ENCODE measurements at regions not wholly inside any gene's neighbourhood (a gene's known extent, or its start where the extent isn't known, plus 50 kb on each side); places are given as distances from the start of the nearest gene placed in this dataset.

DNA sequence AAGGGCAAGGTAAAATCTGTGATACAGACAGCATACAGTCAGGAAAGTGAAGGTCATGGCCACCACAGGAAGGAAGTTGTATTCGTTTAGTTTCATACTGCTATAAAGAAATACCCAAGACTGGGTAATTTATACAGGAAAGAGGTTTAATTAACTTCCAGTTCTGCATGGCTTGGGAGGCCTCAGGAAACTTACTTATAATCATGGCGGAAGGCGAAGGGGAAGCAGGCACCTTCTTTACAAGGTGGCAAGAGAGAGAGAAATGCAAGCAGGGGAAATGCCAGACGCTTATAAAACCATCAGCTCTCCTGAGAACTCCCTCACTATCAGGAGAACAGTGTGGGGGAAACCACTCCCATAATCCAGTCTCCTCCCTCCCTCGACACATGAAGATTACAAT is 353.7 kb upstream of the SEMA6D start:
- DNase-seq (ENCODE audit: low read depth, low spot score), result no peak

DNA sequence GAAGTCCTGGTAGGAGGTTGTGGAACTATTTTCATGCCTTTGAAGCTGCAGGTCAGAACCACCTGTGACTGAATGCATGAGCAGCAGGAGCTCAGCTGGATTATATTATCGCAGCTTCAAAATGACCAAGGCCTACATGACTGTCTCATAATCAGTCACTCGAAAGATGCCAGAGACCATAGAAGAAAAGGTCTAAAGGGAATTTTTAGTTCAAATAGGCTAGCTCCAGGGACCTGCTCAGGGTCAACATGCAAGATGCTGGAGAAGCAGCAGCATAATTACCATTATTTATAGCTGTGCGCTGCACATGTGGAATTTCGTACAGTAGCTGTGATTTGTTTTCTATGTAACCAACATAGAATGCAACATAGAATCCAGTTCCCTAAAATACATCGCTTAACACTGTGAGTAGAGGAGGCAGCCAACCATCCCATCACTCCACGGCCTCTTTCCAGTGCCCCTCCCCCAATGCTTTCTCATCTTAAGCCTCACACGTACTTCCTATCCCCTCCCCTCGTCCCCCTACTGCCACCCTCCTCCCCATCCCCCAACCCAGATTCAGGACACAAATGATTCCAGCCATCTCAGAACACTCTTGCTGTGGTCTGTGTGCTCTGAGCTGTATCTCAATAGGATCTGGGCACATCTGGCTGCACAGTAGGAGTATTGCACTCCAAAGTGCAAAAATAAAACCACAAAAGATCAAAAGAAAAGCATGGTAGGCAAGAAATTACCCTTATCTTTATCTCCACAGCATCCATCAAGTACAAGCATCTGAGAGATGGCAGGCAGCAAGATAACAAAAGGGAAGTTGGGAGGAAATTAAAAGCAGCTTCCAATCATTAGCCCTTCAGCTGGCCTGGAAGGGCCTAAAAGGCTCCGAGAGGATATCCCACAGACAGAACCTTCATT is 352.8 kb upstream of the SEMA6D start:
- DNase-seq (ENCODE audit: low read depth, low spot score), result no peak

DNA sequence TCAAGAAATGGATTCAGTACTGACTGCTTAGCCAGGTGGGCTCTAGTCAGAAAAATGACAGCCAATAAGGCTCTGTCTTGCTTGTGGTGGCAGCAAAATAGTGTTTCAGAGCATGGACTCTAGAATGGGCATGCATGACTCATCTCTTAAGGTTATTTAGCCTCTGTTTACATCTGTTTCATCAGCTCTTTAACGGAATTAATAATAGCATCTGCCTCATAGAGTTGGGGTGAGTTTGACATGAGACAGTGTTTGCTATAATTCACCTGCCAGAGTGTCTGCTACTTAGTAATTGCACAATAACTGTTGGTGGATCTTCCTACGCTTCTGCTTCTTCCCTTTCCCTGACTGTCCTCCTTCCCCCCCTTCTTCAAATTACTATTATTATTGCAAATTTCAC is 350.4 kb upstream of the SEMA6D start:
- DNase-seq (ENCODE audit: low read depth, low spot score), result no peak

DNA sequence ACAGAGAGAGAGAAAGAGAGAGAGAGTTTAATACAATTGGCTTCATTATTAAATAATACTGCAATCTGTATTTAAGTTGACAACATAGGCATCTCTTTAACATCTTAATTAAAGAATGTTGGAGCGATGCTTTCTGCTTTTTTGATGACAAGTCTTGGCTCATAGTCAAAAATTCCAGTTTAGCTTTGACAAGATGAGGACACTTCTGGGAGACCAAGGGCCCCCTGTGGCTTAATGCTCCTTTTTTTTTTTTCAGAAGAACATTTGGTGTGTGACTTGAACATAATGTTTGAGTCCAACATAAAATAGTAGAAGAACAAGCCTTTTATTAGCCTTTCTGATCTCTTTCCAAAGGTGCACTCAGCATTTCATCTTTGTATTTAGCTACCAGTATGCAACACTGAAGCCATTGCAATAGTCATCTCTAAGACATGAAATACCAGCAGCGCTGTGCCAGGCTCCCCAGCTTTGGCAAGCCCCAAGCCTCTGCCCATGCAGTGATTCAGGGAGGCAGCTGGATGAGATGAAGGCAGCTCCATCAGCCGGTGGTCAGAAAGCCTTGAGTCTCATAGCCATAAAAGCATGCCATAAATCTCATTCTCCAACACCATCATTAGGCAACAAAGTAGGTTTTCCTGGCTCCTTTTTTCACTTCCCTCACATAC is 349.4 kb upstream of the SEMA6D start:
- DNase-seq (ENCODE audit: low read depth, low spot score), result no peak

DNA sequence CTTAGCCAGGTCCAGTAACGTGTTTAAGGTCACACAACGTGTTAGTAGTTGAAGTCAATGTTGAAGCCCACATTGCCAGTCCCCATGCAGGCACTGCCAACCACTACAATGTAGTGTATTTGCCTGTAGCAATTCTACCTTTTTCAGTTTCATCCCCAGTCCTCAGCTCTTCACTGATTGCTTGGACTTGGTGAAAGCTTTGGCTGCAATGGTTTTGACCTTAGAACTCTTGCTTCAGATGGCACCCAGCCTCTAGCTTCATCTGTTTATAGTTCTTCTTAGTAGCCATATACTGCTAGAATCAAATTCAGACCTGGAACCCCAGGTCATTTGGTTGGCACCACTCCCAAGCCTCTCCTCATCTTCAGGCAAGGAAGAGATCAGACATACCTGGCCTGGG is 345.4 kb upstream of the SEMA6D start:
- DNase-seq (ENCODE audit: low read depth, low spot score), result no peak

DNA sequence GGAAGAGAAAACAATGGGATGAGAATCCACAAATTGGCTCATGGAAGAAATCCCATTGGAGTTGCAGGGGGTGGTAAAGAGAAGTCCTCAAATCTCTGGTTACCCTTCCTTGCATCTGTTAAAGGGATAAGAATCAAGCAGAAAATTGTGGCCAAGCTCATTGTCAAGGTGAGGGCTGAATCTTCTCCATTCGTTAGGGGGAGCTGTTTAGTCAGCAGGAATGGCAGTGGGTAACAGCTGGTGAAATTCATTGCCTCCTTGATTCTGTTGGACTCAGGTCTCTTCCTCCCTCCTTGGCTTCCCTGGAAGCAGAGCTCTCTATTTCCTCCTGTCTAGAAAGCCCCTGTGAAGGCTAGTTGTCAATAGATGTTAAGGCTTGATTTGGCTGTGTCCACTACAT is 343.1 kb upstream of the SEMA6D start:
- no peak for DNase-seq (ENCODE audit: low read depth, low spot score)

DNA sequence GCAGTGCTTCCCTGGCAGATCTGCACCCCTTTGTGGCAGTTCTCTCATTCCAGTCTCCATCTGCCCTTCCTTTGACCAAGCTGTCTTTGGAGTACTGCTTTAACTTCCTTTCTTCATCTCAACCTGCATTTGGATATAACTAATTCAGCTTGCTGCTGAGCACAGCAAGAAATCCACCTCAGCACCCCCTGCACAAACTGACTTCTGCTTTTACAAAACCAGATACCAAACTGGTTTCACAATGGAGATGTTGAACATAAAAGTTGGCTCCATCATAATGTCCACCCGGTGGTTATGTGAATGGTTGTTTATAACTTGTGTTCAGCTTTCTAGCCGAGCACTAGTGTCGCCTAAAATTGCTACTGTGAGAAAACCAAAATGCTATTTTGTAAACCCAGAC is 341.1 kb upstream of the SEMA6D start:
- no peak for DNase-seq (ENCODE audit: low read depth, low spot score)

DNA sequence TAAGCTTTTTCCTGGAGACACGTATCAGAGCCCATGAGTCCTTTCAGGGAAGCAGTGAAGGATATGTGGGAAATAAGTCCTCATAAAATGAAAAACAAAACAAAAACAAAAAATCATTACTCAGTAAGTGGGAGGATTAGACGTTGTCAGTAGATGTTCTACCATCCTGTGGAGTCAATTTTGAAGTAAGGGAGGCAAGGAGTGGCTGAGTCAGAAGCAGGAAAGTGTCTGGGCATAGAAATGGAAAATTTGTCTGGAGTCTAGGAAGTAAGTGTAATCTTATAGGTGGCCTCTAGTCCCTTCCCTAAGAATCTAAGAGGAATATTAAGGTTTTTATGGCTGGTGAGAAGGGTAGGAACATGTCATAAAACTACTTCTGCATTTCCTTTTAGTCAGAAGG is 339.8 kb upstream of the SEMA6D start:
- DNase-seq (ENCODE audit: low read depth, low spot score), result no peak

DNA sequence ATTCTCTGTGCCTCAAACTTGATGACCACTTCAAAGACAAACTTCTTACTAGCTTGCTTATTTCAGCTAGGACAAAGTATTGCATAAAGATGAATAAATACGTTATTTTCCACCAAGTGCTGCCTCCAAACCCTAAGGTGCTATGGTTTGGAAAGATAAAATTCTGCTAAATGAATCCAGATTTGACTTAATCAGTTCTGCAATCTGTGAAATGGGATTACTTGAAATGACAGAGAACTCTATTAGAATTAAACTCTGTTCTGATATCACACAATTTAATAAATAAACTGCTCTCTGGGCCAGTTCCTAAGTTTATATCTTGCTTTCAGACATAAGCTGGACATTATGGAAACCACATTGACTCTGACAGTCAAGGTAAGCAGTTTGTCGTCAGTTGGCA is 338.8 kb upstream of the SEMA6D start:
- DNase-seq (ENCODE audit: low read depth, low spot score), result no peak

DNA sequence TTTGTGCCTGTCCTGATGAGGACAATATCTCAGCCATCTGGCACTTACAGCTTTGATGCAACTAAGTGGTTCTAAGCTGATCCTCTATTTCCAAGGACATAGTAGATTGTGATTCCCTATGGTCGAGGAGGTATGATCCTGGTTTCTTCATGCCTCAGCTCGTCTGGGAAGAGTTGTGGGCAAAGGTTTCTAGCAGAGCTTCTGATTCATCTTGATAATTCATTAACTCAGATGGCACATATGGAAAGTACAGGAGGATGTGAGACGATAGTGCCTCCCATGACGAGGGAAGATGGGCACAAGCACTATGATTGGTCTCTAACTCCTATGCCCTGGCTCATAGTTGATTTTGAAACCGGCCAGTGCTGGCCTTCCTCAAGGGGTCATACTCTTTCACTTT is 334.2 kb upstream of the SEMA6D start:
- DNase-seq (ENCODE audit: low read depth, low spot score), result no peak

DNA sequence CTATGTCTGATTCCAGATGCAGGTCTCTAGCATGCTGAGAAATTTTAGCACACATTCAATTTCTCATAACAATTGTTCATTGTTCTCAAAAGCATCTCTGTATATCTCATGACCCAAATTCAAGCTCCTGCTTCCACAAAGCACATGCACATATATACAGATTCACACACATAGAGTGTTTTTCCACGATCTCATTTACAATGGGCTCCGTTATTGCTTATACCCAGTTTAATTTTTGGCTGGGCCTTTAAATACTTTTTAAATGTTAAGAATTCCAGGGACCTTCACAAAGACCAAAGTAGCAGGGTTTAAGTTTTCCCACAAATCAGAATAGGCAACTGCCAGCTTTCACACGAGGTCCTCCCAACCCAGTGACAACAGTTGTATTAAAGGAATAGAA is 333.5 kb upstream of the SEMA6D start:
- no peak for DNase-seq (ENCODE audit: low read depth, low spot score)

DNA sequence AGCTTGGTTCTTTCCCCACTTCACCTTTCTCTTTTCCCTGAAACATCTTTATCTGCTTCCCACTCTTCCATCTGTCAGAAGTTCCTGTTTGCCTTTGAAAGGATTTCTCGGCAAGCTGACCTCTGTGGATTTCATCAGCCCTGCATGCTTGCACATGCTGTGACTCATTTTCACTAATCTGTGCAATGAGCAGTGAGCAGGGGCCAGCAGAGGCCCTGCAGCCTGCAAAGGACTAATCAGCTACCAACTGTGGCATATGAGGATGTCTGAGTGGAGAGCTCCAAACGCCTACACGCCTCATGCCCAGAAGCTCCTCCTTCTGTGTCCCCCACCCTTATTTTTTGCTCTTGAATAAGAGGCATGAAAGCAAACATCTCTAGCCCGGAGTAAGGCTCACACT is 333.0 kb upstream of the SEMA6D start:
- peak; percentile 38 for DNase-seq (ENCODE audit: low read depth, low spot score)

DNA sequence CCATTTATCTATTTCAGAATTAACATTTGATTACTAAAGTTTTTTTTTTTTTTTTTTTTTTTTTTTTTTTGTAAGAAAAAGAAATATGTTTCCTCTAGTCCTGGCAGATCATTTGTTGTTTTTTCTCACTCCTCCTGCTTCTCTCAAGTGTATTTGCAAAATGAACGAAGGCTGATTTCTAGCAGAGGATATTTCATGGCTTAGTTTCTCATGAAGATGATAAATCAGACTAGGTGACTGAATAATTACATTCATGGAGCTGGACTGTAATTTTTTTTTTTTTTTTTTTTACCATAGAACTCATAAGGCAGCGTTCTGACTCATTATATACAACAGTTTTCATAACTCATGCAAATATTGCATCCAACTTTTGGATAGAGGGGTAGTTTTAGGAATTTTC is 332.5 kb upstream of the SEMA6D start:
- no peak for DNase-seq (ENCODE audit: low read depth, low spot score)

DNA sequence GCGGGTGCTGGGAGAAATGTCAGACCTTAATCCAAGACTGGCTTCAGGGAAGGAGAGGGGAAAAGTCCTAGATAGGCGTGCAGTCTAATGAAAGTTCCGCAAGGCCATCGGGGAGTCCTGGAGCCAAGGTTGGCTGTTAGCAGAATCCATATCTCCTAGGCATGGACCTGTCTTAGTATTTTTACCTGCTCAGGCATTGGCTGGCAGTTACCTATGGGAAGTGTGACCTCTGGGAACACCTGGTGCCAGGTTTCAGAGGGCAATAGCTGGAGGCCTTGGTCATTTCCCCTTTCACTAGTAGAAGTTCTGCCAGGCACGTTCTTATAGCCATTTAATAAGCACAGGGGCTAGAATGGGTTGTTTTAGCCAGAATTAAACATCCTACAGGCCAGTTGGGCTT is 330.8 kb upstream of the SEMA6D start:
- no peak for DNase-seq (ENCODE audit: low read depth, low spot score)

DNA sequence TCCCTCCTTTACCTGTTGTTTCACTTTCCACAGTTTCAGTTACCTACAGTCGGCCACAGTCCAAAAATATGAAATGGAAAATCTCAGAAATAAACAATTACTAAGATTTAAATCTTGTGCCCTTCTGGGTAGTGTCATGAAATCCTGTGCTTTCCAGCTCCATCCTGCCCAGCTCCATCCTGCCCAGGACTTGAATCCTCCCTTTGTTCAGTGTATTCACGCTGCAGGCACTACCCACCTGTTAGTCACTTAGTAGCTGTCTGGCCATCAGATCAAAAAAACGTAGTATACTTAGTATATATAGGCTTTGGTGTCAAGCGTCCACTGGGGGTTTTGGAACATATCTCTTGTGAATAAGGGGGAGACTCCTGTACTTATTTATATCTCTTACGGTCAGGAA is 329.0 kb upstream of the SEMA6D start:
- DNase-seq (ENCODE audit: low read depth, low spot score), result no peak

DNA sequence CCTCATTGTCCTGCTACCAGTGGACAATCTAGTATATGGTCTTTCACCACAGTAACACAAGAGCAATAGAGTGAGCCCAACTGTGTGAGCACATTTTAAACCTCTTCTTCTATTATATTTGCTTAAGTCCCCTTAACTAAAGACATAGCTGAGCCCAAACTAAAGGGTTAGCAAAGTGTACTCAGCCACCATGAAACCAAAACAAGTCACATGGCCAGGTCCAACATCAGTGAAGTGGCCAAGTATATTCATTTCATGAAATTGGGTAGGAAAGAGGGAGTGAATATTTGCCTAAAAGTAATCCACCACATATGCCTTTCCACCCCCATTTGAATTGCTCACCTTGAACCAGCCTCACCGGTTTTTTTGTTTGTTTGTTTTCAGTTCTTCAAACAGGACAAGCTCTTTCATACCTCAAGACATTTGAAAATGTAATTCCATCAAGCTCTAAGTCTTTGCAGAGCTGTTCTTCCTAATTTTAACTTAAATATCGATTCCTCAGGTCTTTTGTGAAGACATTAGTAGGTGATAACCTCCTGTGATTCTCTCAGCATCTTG is 327.0 kb upstream of the SEMA6D start:
- no peak for DNase-seq (ENCODE audit: low read depth, low spot score)

DNA sequence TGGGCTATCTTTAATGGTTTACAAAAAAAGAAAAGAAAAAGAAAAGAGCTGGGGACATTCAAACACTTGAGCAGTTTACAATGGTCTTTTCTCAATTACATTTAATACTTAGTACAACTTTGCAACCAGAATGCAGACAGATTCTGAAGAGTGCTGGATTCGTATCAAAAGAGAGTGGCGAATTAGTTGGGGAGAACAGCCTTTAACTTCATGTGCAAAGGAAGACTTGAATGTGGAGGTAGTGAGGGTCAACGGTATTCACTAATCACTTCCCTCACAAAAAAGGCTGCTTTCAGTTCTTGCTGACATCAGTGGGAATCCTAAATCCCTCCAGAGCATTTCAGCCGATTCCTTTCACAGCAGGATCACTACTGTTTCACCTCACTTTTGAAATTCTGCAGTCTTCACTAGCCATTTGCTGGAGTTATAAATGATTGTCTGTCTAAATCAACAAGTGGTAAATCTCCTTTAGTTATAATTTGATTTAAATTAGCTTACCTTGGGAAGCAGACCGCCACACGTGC is 323.0 kb upstream of the SEMA6D start:
- no peak for DNase-seq (ENCODE audit: low read depth, low spot score)

DNA sequence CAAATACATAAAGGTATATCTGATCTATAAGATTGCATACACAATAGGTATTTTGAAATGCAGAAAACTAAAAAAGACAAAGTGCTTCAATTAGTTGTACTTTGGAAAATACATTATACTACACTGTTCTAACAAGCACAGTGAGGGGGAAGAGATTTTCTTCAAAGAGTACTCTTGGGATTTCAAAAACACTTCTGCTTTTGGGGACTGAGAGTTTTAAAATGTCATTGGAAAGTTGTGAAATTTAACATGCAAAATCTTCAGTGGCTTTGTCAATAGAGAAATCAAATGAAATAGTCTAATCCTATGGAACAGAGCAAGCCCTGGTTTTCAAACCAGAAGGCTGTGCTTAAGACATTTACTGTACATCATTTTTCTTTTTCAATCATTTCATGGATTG is 322.2 kb upstream of the SEMA6D start:
- no peak for DNase-seq (ENCODE audit: low read depth, low spot score)

DNA sequence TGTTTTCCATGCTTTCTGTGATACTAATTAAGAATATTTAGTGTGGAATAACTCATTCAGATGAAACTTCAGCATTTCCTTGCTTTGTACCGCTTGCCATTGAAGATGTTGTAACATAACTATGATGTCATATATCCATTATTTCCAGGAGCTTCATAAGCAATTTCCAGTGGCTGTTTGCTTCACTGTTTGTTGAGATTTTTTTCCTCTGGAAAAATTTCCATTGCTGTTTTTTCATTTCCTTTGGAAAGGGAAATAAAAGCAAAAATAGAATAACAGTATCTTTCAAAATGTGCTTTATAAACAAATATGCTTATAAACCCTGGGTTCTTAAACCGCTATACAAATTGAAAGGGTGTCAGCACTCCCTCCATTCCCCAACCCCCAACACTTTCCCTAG is 319.6 kb upstream of the SEMA6D start:
- no peak for DNase-seq (ENCODE audit: low read depth, low spot score)

DNA sequence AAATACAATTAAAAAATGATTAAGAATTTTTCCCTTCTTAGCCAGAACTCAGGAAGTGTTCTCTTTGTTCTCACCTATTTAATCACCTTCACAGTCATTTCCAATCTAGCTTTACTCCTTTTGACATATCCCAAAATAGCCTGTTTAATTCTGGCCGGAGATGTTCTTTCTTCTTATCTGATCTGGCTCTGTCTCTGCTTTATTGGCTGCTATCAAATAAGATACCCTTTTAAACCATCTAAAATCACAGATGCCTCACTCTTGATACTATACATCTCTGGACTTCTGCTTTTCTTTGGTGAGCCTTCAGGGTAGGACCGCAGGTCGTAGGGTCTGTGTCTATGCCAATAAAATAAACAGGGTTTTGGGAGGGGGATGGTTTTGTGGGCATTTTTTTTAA is 319.2 kb upstream of the SEMA6D start:
- no peak for DNase-seq (ENCODE audit: low read depth, low spot score)

DNA sequence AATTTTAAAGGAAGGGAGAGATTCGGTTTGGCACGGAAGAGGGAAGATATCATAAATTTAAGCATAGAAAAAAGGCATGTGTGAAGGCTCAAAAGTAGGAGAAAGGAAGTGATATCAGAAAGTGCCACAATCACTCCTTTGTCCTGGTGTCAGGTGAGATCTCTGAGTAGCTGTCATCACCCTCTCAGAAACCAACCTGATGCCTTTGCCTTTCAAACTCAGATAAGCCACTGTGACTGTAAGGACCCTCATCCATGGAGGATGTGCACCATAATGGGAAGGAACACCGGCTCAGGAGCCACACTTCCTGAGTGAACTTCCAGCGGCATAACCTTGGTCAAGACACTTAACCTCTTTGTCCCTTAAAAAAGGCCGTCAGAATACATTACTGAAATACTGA is 318.7 kb upstream of the SEMA6D start:
- no peak for DNase-seq (ENCODE audit: low read depth, low spot score)

DNA sequence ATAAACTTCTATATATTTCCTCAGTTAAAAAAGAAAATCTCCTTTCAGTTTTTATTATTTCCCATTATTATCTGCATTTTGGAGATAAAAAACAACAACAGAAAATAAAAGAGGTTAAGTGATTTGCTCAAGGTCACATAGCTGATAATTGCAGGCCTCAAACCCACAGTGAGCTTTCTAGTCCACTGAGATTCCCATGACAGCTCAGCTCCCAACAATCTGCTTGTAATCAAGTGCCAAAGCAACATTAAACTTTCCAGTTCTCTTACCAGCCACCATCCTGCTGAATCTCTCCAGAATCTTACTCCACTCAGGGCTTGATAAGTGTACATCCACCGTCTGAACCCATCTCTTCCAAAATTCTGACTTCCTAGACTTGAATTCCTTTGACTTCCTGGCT is 318.2 kb upstream of the SEMA6D start:
- no peak for DNase-seq (ENCODE audit: low read depth, low spot score)

DNA sequence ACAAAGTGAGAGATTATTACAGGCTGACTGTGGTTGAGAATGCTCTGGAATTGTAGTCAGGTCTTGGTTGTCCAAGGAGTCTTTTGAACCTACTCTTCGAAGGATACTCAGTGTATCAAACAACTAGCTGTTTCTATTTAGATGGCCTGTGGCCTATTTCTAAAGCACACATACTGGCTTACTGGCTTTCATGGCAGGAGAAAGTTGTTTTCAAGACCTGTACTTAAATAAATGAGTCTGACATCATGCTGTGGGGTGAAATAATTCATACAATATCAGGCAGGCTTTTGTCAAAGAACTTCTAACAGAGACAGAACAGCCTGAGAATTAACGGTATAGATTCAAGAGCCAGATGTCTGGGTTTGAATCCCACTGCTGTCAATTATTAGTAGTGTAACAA is 316.7 kb upstream of the SEMA6D start:
- DNase-seq (ENCODE audit: low read depth, low spot score), result no peak

Measured in brain pericyte (primary cell).